RWPE2 (cell line): ENCODE measurements at regions not wholly inside any gene's neighbourhood (a gene's known extent, or its start where the extent isn't known, plus 50 kb on each side); places are given as distances from the start of the nearest gene placed in this dataset.

Source experiments
- ATAC-seq: fragments of 200-7000 bp; cut with Tn5 transposase; 3 replicates; pipeline ENCODE4 v1.9.1; 2021; ENCODE audit warnings: low read depth
- DNase-seq: peaks from one replicate; pipeline ENCODE4 v3.0.0-alpha.2; 2020; ENCODE audit warnings: low spot score
- H3K27ac ChIP-seq: fragments of 450-650 bp; 2 replicates; pipeline ENCODE4 v1.5.1; 2017; ENCODE audit warnings: mild to moderate bottlenecking; ENCODE audit not compliant: poor library complexity, severe bottlenecking
- H3K27me3 ChIP-seq: fragments of 250-450 bp; sonication (Bioruptor Pico); 2 replicates; pipeline ENCODE4 v1.5.1; 2021; ENCODE audit warnings: mild to moderate bottlenecking, moderate library complexity; ENCODE audit not compliant: insufficient read depth, poor library complexity, severe bottlenecking
- H3K36me3 ChIP-seq: fragments of 250-450 bp; sonication (Bioruptor Pico); 2 replicates; pipeline ENCODE4 v1.5.1; 2020; ENCODE audit warnings: low read depth, mild to moderate bottlenecking, moderate library complexity
- H3K4me1 ChIP-seq: fragments of 250-450 bp; sonication (Bioruptor Pico); 2 replicates; pipeline ENCODE4 v1.5.1; 2021; ENCODE audit warnings: mild to moderate bottlenecking, moderate library complexity; ENCODE audit not compliant: insufficient read depth, poor library complexity, severe bottlenecking
- H3K4me3 ChIP-seq: fragments of 250-450 bp; sonication (Bioruptor Pico); 2 replicates; pipeline ENCODE4 v1.5.1; 2021; ENCODE audit warnings: mild to moderate bottlenecking, moderate library complexity; ENCODE audit not compliant: severe bottlenecking
- H3K9me3 ChIP-seq: fragments of 250-450 bp; sonication (Bioruptor Pico); 2 replicates; pipeline ENCODE4 v1.5.1; 2021; ENCODE audit warnings: mild to moderate bottlenecking, moderate library complexity; ENCODE audit not compliant: severe bottlenecking
- TF ChIP-seq, protein P1 (sequence below): fragments of 450-650 bp; IDR thresholded peaks from one replicate; pipeline ENCODE4 v1.5.1; 2017; ENCODE audit warnings: mild to moderate bottlenecking, moderate library complexity; ENCODE audit not compliant: poor library complexity, severe bottlenecking

DNA sequence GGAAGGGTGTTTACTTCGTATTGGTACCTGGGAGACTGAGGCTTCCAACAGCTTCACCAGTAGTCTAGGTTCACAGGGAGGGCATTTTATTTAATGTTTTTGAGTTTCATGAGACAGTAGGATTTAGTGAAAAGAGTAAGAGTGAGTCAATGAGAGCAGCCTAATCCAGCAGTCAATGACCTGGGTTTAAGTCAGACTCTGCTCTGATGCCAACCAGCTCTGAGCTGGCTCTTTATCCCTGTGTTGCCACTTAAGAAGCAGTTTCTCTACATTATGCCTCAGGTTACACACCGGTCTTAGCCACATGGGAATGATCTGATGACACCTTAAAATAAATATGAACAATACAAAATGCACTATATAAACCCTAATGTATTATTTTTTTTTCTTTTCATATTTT, 59.4 kb upstream of the KCNMB2 start:
- H3K4me3 ChIP-seq, result no peak overlapping the region
- H3K4me1 ChIP-seq, result no peaks in the 10 kb centered on the region
- TF ChIP-seq, protein P1, sequence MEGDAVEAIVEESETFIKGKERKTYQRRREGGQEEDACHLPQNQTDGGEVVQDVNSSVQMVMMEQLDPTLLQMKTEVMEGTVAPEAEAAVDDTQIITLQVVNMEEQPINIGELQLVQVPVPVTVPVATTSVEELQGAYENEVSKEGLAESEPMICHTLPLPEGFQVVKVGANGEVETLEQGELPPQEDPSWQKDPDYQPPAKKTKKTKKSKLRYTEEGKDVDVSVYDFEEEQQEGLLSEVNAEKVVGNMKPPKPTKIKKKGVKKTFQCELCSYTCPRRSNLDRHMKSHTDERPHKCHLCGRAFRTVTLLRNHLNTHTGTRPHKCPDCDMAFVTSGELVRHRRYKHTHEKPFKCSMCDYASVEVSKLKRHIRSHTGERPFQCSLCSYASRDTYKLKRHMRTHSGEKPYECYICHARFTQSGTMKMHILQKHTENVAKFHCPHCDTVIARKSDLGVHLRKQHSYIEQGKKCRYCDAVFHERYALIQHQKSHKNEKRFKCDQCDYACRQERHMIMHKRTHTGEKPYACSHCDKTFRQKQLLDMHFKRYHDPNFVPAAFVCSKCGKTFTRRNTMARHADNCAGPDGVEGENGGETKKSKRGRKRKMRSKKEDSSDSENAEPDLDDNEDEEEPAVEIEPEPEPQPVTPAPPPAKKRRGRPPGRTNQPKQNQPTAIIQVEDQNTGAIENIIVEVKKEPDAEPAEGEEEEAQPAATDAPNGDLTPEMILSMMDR, result no peak
- H3K27ac ChIP-seq, result no peak overlapping the region
- no peaks in the 10 kb centered on the region for H3K9me3 ChIP-seq
- no peaks in the 10 kb centered on the region for H3K27me3 ChIP-seq
- ATAC-seq, result no peak
- no peaks in the 10 kb centered on the region for H3K36me3 ChIP-seq
- no peak for DNase-seq

DNA sequence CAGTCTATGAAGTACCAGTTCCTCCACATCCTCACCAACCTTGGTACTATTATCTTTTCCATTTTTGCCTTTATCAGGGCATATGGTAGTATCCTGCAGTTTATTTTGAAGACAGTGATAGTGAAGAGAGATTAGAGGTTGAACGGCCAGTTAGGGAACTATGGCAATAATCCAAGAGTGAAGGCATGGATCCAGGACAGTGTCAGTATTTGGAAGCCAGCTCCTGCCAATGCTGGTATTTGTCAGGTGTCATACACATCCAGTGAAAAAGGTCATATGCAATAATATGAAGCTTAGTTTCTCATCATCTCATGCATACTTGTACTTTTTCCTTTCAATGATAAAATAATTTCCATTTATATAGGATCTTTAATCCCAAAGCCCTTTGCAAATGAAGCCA, 56.8 kb upstream of the KCNMB2 start:
- no peak for DNase-seq
- no peaks in the 10 kb centered on the region for H3K27me3 ChIP-seq
- TF ChIP-seq, protein P1, result no peak
- no peaks in the 10 kb centered on the region for H3K9me3 ChIP-seq
- H3K4me3 ChIP-seq, result no peak overlapping the region
- no peaks in the 10 kb centered on the region for H3K4me1 ChIP-seq
- no peaks in the 10 kb centered on the region for H3K36me3 ChIP-seq
- H3K27ac ChIP-seq, result no peak overlapping the region
- no peak for ATAC-seq

DNA sequence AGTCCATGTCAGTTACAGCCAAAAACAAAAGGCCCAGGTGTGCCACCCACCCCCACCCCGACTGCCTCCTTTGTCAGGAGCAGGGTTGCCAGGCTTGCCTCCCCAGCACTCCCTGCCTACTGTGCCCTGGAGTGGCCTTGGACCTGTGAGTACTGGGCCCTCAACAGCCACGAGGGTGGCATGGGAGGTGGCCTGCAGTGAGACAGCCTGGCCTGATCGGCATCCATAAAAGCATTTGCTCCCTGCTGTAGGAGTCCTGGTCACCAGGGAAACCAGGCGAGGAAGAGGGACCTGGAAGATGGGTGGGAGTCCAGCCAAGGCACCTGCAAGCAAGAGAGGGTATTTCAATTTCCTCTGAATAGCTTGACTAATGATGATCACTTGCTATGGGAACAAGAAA, 56.4 kb upstream of the KCNMB2 start:
- no peak overlapping the region for H3K4me3 ChIP-seq
- TF ChIP-seq, protein P1, result no peak
- H3K27me3 ChIP-seq, result no peaks in the 10 kb centered on the region
- no peak overlapping the region for H3K27ac ChIP-seq
- DNase-seq, result no peak
- no peaks in the 10 kb centered on the region for H3K36me3 ChIP-seq
- no peak for ATAC-seq
- H3K9me3 ChIP-seq, result no peaks in the 10 kb centered on the region
- H3K4me1 ChIP-seq, result no peaks in the 10 kb centered on the region

DNA sequence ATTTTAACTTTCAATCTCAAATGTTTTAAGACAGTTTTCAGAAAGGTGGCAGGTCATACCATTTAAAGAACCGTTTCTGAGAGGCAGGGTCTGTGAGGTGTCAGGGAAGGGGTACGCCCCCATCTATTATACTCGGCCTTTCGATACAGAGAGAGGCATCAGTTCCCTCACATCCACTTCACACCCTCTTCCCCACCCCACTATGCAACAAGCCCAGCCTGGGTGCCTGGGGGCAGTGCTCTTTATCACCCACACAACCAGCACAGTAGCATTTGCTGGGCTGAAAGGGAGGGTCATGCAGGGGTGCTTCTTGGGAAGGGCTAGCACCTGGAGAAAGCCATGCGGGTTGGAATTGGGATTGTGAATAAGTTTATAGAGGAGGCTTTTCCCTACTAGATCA, 56.0 kb upstream of the KCNMB2 start:
- TF ChIP-seq, protein P1, result no peak
- Histone ChIP-seq H3K36me3 (no peaks in the 10 kb centered on the region), H3K9me3 (no peaks in the 10 kb centered on the region), H3K27me3 (no peaks in the 10 kb centered on the region), H3K4me1 (no peaks in the 10 kb centered on the region), H3K27ac (no peak overlapping the region), H3K4me3 (no peak overlapping the region)
- no peak for DNase-seq
- no peak for ATAC-seq

DNA sequence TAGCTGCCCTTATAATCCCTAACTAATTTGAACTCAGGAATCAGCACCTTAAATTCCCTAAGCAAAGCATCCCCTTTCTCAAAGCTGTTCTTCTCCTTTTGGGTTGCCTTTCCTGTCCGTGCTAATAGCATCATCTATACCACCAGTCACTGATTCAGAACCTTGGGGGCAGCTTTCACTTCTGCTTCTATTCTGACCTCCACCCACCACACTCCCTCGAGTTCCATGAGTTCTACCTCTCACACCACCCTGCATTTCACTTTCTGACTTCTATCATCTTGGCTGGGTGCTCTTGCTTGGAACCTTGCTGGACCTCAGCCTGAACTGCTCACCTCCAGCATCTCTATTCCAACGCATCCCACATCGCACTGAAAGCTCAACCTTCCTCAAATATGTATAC, 55.4 kb upstream of the KCNMB2 start:
- Histone ChIP-seq H3K27me3 (no peaks in the 10 kb centered on the region), H3K4me1 (no peaks in the 10 kb centered on the region), H3K36me3 (no peaks in the 10 kb centered on the region), H3K4me3 (no peak overlapping the region), H3K9me3 (no peaks in the 10 kb centered on the region), H3K27ac (no peak overlapping the region)
- no peak for DNase-seq
- no peak for ATAC-seq
- TF ChIP-seq, protein P1, result no peak
